Iris pigment epithelial cell (primary cell): ENCODE measurements at regions not wholly inside any gene's neighbourhood (a gene's known extent, or its start where the extent isn't known, plus 50 kb on each side); places are given as distances from the start of the nearest gene placed in this dataset.
"Not testable (repeated sequence)": the region's sequence is repeated elsewhere in the genome, so short reads cannot be mapped to it uniquely, and the experiment has no call there.

Experiments
- DNase-seq: peaks from one replicate; pipeline ENCODE4 v3.0.0-alpha.2; 2011; ENCODE audit warnings: low read depth

- no peak for DNase-seq
Observed at GRCh38 chr10:55237462-55237861, 436.4 kb upstream of the PCDH15 start.

- DNase-seq = no peak
Observed at GRCh38 chr10:55233505-55233904, 432.5 kb upstream of the PCDH15 start.

GRCh38 chr10:55233090-55233489, 432.1 kb upstream of the PCDH15 start:
- DNase-seq = no peak

- no peak for DNase-seq
Observed at GRCh38 chr10:55232553-55232952, 431.5 kb upstream of the PCDH15 start.

- no peak for DNase-seq
Observed at GRCh38 chr10:55227967-55228366, 426.9 kb upstream of the PCDH15 start.

GRCh38 chr10:55224007-55224781, 423.2 kb upstream of the PCDH15 start:
- no peak for DNase-seq

GRCh38 chr10:55223352-55223751, 422.3 kb upstream of the PCDH15 start:
- no peak for DNase-seq

GRCh38 chr10:55220975-55221374, 419.9 kb upstream of the PCDH15 start:
- no peak for DNase-seq

GRCh38 chr10:55215699-55216098, 414.7 kb upstream of the PCDH15 start:
- no peak for DNase-seq

GRCh38 chr10:55214608-55215007, 413.6 kb upstream of the PCDH15 start:
- no peak for DNase-seq

- DNase-seq = no peak
Observed at GRCh38 chr10:55212051-55212450, 411.0 kb upstream of the PCDH15 start.

- DNase-seq = no peak
Observed at GRCh38 chr10:55203874-55204273, 402.8 kb upstream of the PCDH15 start.

GRCh38 chr10:55203319-55203718, 402.3 kb upstream of the PCDH15 start:
- DNase-seq = peak; percentile 24

GRCh38 chr10:55200020-55200419, 399.0 kb upstream of the PCDH15 start:
- no peak for DNase-seq

GRCh38 chr10:55191236-55191860, 390.3 kb upstream of the PCDH15 start:
- DNase-seq = no peak

GRCh38 chr10:55183993-55184392, 383.0 kb upstream of the PCDH15 start:
- peak; percentile 29 for DNase-seq

- no peak for DNase-seq
Observed at GRCh38 chr10:55180357-55180756, 379.3 kb upstream of the PCDH15 start.

GRCh38 chr10:55174419-55174818, 373.4 kb upstream of the PCDH15 start:
- no peak for DNase-seq

GRCh38 chr10:55169493-55169892, 368.5 kb upstream of the PCDH15 start:
- DNase-seq = no peak

GRCh38 chr10:55168343-55168742, 367.3 kb upstream of the PCDH15 start:
- DNase-seq = no peak

- no peak for DNase-seq
Observed at GRCh38 chr10:55163388-55163979, 362.5 kb upstream of the PCDH15 start.

- DNase-seq = not testable (repeated sequence)
Observed at GRCh38 chr10:55162321-55162720, 361.3 kb upstream of the PCDH15 start.

- no peak for DNase-seq
Observed at GRCh38 chr10:55160655-55161283, 359.7 kb upstream of the PCDH15 start.
